H9 (cell line): ENCODE measurements at regions not wholly inside any gene's neighbourhood (a gene's known extent, or its start where the extent isn't known, plus 50 kb on each side); places are given as distances from the start of the nearest gene placed in this dataset.

Experiments used
- DNase-seq: peaks from one replicate; pipeline ENCODE4 v3.0.0-alpha.2; 2017
- H2AFZ ChIP-seq: one replicate; pipeline ENCODE4 v1.6.1; 2013; ENCODE audit warnings: mild to moderate bottlenecking, low read length, control low read depth, moderate library complexity
- H2AK5ac ChIP-seq: 2 replicates; pipeline ENCODE4 v1.6.1; 2013; ENCODE audit warnings: low read length, control low read depth, mixed read lengths; ENCODE audit not compliant: insufficient read length
- H2BK120ac ChIP-seq: one replicate; pipeline ENCODE4 v1.6.1; 2013; ENCODE audit warnings: low read depth, mild to moderate bottlenecking, low read length, control low read depth, inconsistent platforms; ENCODE audit not compliant: poor library complexity, severe bottlenecking
- H2BK12ac ChIP-seq: 2 replicates; pipeline ENCODE4 v1.6.1; 2013; ENCODE audit warnings: low read length, control low read depth, mixed read lengths, low read depth; ENCODE audit not compliant: insufficient read length
- H2BK15ac ChIP-seq: 2 replicates; pipeline ENCODE4 v1.6.1; 2013; ENCODE audit warnings: low read depth, low read length, control low read depth
- H2BK20ac ChIP-seq: one replicate; pipeline ENCODE4 v1.6.1; 2013; ENCODE audit warnings: low read depth, mild to moderate bottlenecking, low read length, control low read depth, inconsistent platforms; ENCODE audit not compliant: poor library complexity, severe bottlenecking
- H2BK5ac ChIP-seq: 2 replicates; pipeline ENCODE4 v1.6.1; 2013; ENCODE audit warnings: low read length, control low read depth, mixed read lengths; ENCODE audit not compliant: insufficient read length
- H3K14ac ChIP-seq: 2 replicates; pipeline ENCODE4 v1.6.1; 2013; ENCODE audit warnings: low read length, control low read depth; ENCODE audit not compliant: insufficient read depth
- H3K18ac ChIP-seq: 2 replicates; pipeline ENCODE4 v1.6.1; 2013; ENCODE audit warnings: low read depth, mild to moderate bottlenecking, mixed read lengths, low read length, control low read depth; ENCODE audit not compliant: insufficient read length
- H3K23ac ChIP-seq: 2 replicates; pipeline ENCODE4 v1.6.1; 2013; ENCODE audit warnings: low read length, control low read depth, mixed read lengths, low read depth; ENCODE audit not compliant: insufficient read length
- H3K23me2 ChIP-seq: 2 replicates; pipeline ENCODE4 v1.6.1; 2013; ENCODE audit warnings: low read depth, mild to moderate bottlenecking, mixed read lengths, low read length, control low read depth; ENCODE audit not compliant: insufficient read length, poor library complexity, severe bottlenecking
- H3K27ac ChIP-seq: 2 replicates; pipeline ENCODE4 v1.5.1; 2013; ENCODE audit warnings: low read length, control low read depth, mixed read lengths, low read depth; ENCODE audit not compliant: insufficient read length
- H3K27me3 ChIP-seq: 2 replicates; pipeline ENCODE4 v1.6.1; 2013; ENCODE audit warnings: low read length, control low read depth, inconsistent platforms; ENCODE audit not compliant: insufficient read depth
- H3K4ac ChIP-seq: 2 replicates; pipeline ENCODE4 v1.6.1; 2013; ENCODE audit warnings: low read depth, mild to moderate bottlenecking, control low read depth, inconsistent platforms, low read length, moderate library complexity
- H3K4me1 ChIP-seq: 2 replicates; pipeline ENCODE4 v1.6.1; 2013; ENCODE audit warnings: low read length, control low read depth, inconsistent platforms; ENCODE audit not compliant: insufficient read depth
- H3K4me2 ChIP-seq: 2 replicates; pipeline ENCODE4 v1.6.1; 2013; ENCODE audit warnings: low read length, control low read depth, mixed read lengths; ENCODE audit not compliant: insufficient read length, insufficient read depth
- H3K56ac ChIP-seq: 2 replicates; pipeline ENCODE4 v1.6.1; 2013; ENCODE audit warnings: low read depth, mild to moderate bottlenecking, mixed read lengths, low read length, control low read depth; ENCODE audit not compliant: insufficient read length
- H3K79me1 ChIP-seq: 2 replicates; pipeline ENCODE4 v1.6.1; 2013; ENCODE audit warnings: low read depth, mild to moderate bottlenecking, moderate library complexity, low read length, control low read depth, inconsistent platforms; ENCODE audit not compliant: insufficient read depth, poor library complexity, severe bottlenecking
- H3K79me2 ChIP-seq: 2 replicates; pipeline ENCODE4 v1.6.1; 2013; ENCODE audit warnings: low read length, control low read depth, inconsistent platforms; ENCODE audit not compliant: insufficient read depth
- H3K9ac ChIP-seq: 2 replicates; pipeline ENCODE4 v1.6.1; 2013; ENCODE audit warnings: low read length, control low read depth, mixed read lengths; ENCODE audit not compliant: insufficient read length; ENCODE audit errors: extremely low read depth
- H3K9me3 ChIP-seq: one replicate; pipeline ENCODE4 v1.6.1; 2013; ENCODE audit warnings: low read depth, low read length, inconsistent platforms; ENCODE audit not compliant: control insufficient read depth
- H3T11ph ChIP-seq: one replicate; pipeline ENCODE4 v1.6.1; 2013; ENCODE audit warnings: mild to moderate bottlenecking, low read length, control low read depth, inconsistent platforms
- H4K20me1 ChIP-seq: one replicate; pipeline ENCODE4 v1.6.1; 2013; ENCODE audit not compliant: control insufficient read depth, insufficient read length, insufficient read depth
- H4K5ac ChIP-seq: 2 replicates; pipeline ENCODE4 v1.6.1; 2013; ENCODE audit warnings: low read depth, mild to moderate bottlenecking, mixed read lengths, low read length, control low read depth; ENCODE audit not compliant: insufficient read length
- H4K8ac ChIP-seq: replicated peaks from 2 replicates; pipeline ENCODE4 v1.6.1; 2013; ENCODE audit warnings: low read length, control low read depth, mixed read lengths, low read depth; ENCODE audit not compliant: insufficient read length
- H4K91ac ChIP-seq: 2 replicates; pipeline ENCODE4 v1.6.1; 2013; ENCODE audit warnings: low read depth, mild to moderate bottlenecking, moderate library complexity, mixed read lengths, low read length, control low read depth; ENCODE audit not compliant: insufficient read length
- H3K27ac Mint-ChIP-seq, 3 experiments: 2 replicates in 2 of 3; 3 replicates in 1 of 3; pipeline ENCODE4 v1.8.0; 2020 to 2021; ENCODE audit warnings: mixed read lengths in 3 of 3, mild to moderate bottlenecking in 1 of 3, moderate library complexity in 1 of 3
- H3K27me3 Mint-ChIP-seq: 2 replicates; pipeline ENCODE4 v1.8.0; 2021; ENCODE audit warnings: low read depth, mild to moderate bottlenecking, moderate library complexity, mixed read lengths
- H3K36me3 Mint-ChIP-seq, 3 experiments: 2 replicates in 2 of 3; 3 replicates in 1 of 3; pipeline ENCODE4 v1.8.0; 2020 to 2021; ENCODE audit warnings: low read depth in 3 of 3, mixed read lengths in 3 of 3; ENCODE audit not compliant: insufficient read depth in 1 of 3
- H3K4me1 Mint-ChIP-seq, 2 experiments: 2 replicates each; pipeline ENCODE4 v1.8.0; 2020; ENCODE audit warnings: mixed read lengths in 2 of 2
- H3K4me3 Mint-ChIP-seq, 2 experiments: 2 replicates in 1 of 2; 3 replicates in 1 of 2; pipeline ENCODE4 v1.8.0; 2020 to 2021; ENCODE audit warnings: mild to moderate bottlenecking in 2 of 2, mixed read lengths in 2 of 2, moderate library complexity in 1 of 2
- H3K9me3 Mint-ChIP-seq, 2 experiments: 2 replicates in 1 of 2; 3 replicates in 1 of 2; pipeline ENCODE4 v1.8.0; 2020; ENCODE audit warnings: mild to moderate bottlenecking in 2 of 2, mixed read lengths in 2 of 2, moderate library complexity in 1 of 2
- WGBS: extraction: QIAGEN DNeasy Blood & Tissue Kit; methylation state at CpG from one replicate; pipeline ENCODE4 v1.1.7; 2013; ENCODE audit warnings: missing lambda C conversion rate, low lambda C conversion rate, mixed read lengths; ENCODE audit not compliant: insufficient read length; ENCODE audit errors: extremely low coverage; 5-methylcytosine and 5-hydroxymethylcytosine counted together
- TF ChIP-seq, protein P1 (sequence below): fragments of 200-600 bp; sonication (generic); conservative IDR thresholded peaks from 3 replicates; pipeline ENCODE4 v1.8.0; 2021; ENCODE audit warnings: antibody characterized with exemption, mild to moderate bottlenecking

DNA sequence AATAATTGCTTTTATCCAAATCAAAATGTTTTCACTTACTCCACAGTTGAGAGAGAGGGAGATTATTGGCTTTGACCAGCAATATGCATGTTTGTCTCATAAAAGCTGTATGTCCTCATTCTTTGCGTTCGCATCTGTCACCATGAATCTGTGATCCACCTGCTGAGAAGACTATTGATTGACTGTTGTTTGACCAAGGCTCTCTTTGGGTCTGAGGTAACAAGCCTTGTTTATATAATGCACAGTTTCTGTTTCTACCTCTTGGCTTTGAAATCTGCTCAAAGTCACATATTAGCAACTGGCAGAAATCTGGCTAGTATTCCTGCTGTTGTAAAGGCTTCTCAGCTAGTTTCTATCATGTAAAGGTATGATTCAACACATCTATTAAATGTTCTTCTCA is 157.0 kb downstream of the LYPLAL1 start:
- no peak overlapping the region for H4K91ac ChIP-seq
- H2BK12ac ChIP-seq = no peak overlapping the region
- no peak overlapping the region for H2BK5ac ChIP-seq
- H3K9me3 ChIP-seq = no peaks in the 10 kb centered on the region
- H3K56ac ChIP-seq = no peak overlapping the region
- Mint-ChIP-seq H3K27me3 (no peaks in the 10 kb centered on the region), H3K36me3 (peaks cover 0 to 4% (median 3%) of the 10 kb centered on the region in 3 experiments; a peak in 3 of 7 replicates), H3K4me3 (no peak overlapping the region), H3K27ac (no peak overlapping the region), H3K4me1 (no peaks in the 10 kb centered on the region), H3K9me3 (no peaks in the 10 kb centered on the region; a peak in 2 of 5 replicates)
- H3T11ph ChIP-seq = no peak overlapping the region
- no peak overlapping the region for H3K18ac ChIP-seq
- H3K79me2 ChIP-seq = no peaks in the 10 kb centered on the region
- no peak overlapping the region for H2BK15ac ChIP-seq
- no peak overlapping the region for H2AFZ ChIP-seq
- no peak overlapping the region for H3K14ac ChIP-seq
- TF ChIP-seq, protein P1, sequence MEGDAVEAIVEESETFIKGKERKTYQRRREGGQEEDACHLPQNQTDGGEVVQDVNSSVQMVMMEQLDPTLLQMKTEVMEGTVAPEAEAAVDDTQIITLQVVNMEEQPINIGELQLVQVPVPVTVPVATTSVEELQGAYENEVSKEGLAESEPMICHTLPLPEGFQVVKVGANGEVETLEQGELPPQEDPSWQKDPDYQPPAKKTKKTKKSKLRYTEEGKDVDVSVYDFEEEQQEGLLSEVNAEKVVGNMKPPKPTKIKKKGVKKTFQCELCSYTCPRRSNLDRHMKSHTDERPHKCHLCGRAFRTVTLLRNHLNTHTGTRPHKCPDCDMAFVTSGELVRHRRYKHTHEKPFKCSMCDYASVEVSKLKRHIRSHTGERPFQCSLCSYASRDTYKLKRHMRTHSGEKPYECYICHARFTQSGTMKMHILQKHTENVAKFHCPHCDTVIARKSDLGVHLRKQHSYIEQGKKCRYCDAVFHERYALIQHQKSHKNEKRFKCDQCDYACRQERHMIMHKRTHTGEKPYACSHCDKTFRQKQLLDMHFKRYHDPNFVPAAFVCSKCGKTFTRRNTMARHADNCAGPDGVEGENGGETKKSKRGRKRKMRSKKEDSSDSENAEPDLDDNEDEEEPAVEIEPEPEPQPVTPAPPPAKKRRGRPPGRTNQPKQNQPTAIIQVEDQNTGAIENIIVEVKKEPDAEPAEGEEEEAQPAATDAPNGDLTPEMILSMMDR = no peak
- DNase-seq = no peak
- no peak overlapping the region for H2BK20ac ChIP-seq
- H4K5ac ChIP-seq = no peak overlapping the region
- no peak overlapping the region for H3K4me2 ChIP-seq
- no peak overlapping the region for H4K8ac ChIP-seq
- H3K4me1 ChIP-seq = no peaks in the 10 kb centered on the region
- no peak overlapping the region for H2AK5ac ChIP-seq
- no peak overlapping the region for H3K23ac ChIP-seq
- H3K79me1 ChIP-seq = no peaks in the 10 kb centered on the region
- no peaks in the 10 kb centered on the region for H3K27me3 ChIP-seq
- no peaks in the 10 kb centered on the region for H4K20me1 ChIP-seq
- H3K23me2 ChIP-seq = no peaks in the 10 kb centered on the region
- no peak overlapping the region for H3K27ac ChIP-seq
- H2BK120ac ChIP-seq = no peak overlapping the region
- H3K9ac ChIP-seq = no peak overlapping the region
- WGBS = no CpG with 5 or more reads among the region's 2 CpGs
- H3K4ac ChIP-seq = no peak overlapping the region
